ENCODE measurements at regions not wholly inside any gene's neighbourhood (a gene's known extent, or its start where the extent isn't known, plus 50 kb on each side); places are given as distances from the start of the nearest gene placed in this dataset.

DNA sequence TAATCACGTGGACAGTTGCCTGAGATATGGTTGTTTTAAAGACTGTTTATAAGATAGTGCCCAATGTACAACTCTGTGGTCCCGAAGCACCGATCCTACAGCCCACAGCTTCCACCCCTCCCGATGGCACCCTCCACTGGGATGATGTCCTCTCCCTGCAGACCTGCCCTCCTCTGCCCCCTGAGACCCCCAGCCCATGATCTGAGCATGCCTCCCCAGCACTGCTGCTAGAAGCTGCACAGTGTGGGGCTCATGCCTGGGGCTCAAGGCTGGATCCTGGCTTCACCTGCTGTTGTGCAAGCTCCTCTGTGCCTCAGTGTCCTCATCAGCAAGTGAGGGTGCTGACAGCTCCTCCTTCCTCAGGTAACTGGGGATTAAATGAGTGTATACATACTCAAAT, 254.7 kb upstream of the MKI67 start:
- in situ Hi-C loops (cut with HindIII; ENCODE audit: low pct_unique_long_range_greater_than_20kb, low sequenced_read_pairs) = no loop called here

DNA sequence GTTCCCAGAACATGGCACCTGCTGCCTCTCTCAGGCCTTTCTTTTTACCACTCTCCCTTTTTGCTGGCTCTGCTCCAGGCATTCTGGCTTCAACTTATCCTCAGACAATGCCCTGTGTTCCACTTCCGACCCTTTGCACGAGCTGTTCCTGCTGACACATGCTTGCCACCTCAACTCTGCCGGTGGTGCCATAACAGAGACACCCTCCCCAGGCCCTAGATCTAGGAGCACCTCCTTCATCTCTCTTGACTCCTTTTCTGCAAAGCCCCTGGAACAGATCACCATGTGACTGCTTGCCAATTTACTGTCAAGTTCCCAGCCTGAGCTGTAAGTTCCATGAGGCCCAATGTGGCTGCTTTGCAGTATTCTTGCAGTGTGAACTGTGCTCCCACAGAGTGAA, 256.0 kb upstream of the MKI67 start:
- in situ Hi-C loops (cut with HindIII; ENCODE audit: low pct_unique_long_range_greater_than_20kb, low sequenced_read_pairs) = no loop called here
- DNase-seq (ENCODE audit: low read depth, low spot score) = no peak

More for the DNA sequence above, 254.7 kb upstream of the MKI67 start:
- no peak for DNase-seq (ENCODE audit: low read depth, low spot score)

DNA sequence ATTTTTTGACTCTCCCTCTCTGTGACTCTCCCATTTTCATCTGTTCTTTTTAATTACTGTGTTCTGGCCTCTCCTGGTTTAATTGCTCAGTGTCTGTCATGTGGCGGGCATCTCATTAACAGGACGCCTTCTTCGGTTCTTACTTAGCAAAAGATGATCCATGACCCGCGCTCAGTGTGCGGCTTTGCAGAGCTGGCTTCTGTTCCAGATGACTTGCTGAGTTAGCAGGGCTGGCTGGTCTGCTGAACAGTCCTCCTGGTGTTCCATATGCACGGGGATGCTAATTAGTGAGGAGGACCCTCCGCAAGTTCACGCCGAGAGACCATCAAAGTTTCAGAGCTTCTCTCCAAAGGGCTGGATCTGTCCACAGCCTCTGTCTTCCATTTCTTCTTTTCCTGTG, 258.6 kb upstream of the MKI67 start:
- in situ Hi-C loops (cut with HindIII; ENCODE audit: low pct_unique_long_range_greater_than_20kb, low sequenced_read_pairs) = no loop called here

DNA sequence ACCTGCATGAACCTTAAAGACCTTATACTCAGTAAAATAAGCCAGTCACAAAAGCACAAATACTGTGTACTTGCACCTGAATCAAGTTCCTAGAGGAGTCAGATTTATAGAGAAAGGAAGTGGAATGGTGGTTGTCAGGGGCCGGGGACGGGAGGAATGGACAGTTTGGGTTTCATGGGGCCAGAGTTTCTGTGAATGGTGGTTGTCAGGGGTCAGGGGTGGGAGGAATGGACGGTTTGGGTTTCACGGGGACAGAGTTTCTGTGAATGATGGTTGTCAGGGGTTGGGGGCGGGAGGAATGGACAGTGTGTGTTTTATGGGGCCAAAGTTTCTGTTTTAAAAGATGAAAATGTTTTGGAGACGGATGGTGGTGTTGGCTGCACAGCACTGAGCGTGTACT, 260.0 kb upstream of the MKI67 start:
- no peak for DNase-seq (ENCODE audit: low read depth, low spot score)
- in situ Hi-C loops (cut with HindIII; ENCODE audit: low pct_unique_long_range_greater_than_20kb, low sequenced_read_pairs) = no loop called here

More for the DNA sequence above, 258.6 kb upstream of the MKI67 start:
- no peak for DNase-seq (ENCODE audit: low read depth, low spot score)

DNA sequence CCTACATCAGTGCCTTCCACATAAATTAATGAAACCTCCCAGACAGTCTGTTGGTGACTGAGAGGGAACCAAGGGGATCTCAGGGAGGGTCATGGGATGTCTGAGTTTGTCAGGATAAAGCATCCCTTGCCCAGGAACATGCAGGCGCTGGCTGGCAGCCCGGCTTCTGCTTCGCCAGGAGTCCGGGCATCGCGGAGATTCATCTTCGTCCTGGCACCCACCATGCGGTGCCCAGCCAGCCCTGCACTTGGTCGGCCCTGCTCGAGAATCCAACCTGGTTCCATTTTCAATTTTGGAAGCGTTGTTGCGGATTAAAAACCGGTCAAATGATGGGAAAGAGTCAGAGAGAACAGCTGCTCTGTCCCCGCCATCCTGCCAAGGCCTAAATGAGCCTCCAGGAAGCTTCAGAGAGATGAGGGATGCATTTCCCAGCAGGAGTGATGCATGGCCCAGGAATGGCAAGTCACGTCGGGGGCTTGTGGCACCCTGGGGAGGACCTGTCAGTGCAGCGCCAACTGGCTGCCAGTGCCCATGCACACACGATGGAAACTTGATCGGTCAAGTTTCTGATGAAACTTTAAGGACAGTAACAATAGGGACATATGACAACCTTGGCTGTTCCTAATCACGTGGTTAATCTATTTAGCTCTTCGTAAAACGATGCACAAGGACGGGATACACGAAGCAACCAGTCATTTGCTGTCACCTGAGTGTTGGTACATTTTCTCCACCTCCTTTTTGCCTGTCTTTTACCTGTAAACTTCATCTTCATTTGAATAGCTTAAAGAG, 260.8 kb upstream of the MKI67 start:
- in situ Hi-C loops (cut with HindIII; ENCODE audit: low pct_unique_long_range_greater_than_20kb, low sequenced_read_pairs) = no loop called here

DNA sequence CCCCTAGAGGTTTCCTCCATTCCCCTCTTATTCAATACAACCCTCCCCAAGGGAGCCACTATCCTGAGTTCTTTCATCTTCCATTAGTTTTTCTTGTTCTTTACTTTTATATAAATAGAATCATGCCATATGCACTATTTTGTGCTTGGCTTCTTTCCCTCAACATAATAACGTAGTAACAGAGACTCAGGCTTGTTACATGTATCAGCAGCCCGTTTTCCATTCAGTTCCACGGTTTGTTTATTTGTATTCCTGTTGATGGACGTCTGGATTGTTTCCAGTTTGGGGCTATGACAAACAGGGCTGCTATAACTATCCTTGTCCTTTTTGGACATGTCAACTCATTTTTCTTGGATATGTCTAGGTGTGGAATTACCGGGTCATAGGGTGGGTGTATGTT, 264.4 kb upstream of the MKI67 start:
- no peak for DNase-seq (ENCODE audit: low read depth, low spot score)
- in situ Hi-C loops (cut with HindIII; ENCODE audit: low pct_unique_long_range_greater_than_20kb, low sequenced_read_pairs) = no loop called here

More for the DNA sequence above, 260.8 kb upstream of the MKI67 start:
- DNase-seq (ENCODE audit: low read depth, low spot score) = no peak

DNA sequence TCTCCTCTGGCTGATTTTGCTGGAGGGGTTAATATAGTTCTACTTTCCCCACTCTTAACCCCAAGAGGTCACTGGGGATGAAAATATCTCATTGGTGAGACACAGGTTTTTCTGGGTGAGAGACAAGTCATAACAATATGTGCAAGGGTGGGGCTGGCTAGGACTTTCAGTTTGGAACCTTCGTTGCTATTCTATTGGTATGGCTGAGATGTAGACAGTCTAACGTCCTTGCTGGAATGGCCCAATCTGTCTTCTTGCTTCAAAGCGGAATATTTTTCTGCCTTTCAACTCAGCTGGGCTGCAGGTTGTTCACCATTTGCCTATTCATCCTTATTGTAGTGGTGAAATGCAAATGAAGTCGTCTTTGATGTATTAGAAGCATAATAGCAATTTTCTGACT, 267.3 kb upstream of the MKI67 start:
- in situ Hi-C loops (cut with HindIII; ENCODE audit: low pct_unique_long_range_greater_than_20kb, low sequenced_read_pairs) = no loop called here
- DNase-seq (ENCODE audit: low read depth, low spot score) = no peak

DNA sequence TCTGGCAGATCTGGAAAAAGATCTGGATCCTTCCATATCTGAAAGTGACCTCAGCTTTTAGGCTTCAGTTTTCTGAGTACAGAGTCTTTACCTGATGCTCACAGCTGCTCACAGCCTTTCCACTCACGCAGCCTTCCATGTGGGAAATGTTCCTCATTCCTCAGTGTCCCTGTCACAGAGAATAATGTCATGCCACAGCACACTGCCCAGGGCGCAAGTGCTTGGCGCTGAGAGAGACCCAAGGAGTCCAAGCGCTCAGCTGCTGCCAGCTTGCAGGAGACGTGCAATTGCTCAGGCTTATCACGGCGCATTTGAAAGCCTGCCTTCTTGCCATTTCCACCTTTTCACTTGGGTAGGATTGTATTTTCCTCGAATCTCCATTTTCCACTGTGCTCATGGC, 271.9 kb upstream of the MKI67 start:
- no peak for DNase-seq (ENCODE audit: low read depth, low spot score)
- in situ Hi-C loops (cut with HindIII; ENCODE audit: low pct_unique_long_range_greater_than_20kb, low sequenced_read_pairs) = no loop called here

DNA sequence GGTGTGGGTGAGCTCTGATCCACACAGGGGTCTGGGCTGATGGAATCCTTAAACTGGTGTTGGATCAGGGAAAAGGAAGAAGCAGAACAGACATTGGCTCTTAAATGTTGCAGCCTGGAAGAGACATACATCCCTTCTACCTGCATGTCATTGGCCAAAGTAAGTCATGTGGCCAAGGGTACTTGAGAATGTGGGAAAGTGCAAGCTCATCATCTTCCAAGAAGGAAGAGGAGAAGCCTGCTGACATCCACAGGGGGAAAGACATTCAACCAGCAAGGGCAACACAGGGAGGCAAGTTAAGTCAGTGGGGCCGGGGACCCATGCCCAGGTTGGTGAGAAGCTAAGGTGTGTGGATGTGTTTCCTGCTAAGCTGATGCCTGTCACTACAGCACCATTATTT, 272.8 kb upstream of the MKI67 start:
- no peak for DNase-seq (ENCODE audit: low read depth, low spot score)
- in situ Hi-C loops (cut with HindIII; ENCODE audit: low pct_unique_long_range_greater_than_20kb, low sequenced_read_pairs) = no loop called here

DNA sequence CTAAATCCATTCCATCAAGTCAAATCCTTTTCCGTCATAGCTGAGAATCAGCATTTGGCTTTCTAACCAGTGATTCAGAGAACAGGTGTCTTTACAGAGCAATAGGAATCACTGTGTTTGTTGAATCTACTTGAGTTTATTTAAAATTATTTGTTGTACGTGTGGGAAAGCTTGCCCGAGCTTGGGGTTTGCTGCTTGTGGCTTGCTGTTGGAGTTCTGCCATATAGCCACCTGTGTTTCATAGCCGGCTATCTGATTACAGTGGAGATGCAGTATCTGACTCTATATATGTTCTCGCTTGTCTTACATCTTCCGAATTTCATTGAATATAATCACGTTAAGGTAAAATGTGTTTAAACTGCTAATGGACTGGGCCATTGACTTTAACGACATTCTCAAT, 274.3 kb upstream of the MKI67 start:
- in situ Hi-C loops (cut with HindIII; ENCODE audit: low pct_unique_long_range_greater_than_20kb, low sequenced_read_pairs) = no loop called here
- no peak for DNase-seq (ENCODE audit: low read depth, low spot score)

DNA sequence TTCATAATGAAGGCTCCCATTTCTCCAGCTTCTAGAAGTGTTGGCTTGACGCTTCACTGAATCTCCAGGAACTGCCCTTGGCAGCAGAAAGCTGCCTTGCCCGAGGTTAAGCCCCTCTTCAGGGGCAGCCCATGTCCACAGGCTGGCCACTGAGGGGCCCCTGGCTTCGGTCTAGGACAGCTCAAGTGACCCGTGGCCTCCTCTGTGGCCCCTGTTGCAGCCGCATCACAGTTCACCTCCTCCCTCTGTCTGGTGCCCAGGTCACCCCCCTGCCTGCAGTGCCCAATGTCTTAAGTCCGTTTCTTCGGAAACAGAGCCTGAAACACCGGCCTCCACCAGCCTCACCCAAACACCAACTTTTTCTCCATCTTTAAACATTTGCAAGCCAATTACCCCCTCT, 279.2 kb upstream of the MKI67 start:
- no peak for DNase-seq (ENCODE audit: low read depth, low spot score)
- in situ Hi-C loops (cut with HindIII; ENCODE audit: low pct_unique_long_range_greater_than_20kb, low sequenced_read_pairs) = no loop called here

DNA sequence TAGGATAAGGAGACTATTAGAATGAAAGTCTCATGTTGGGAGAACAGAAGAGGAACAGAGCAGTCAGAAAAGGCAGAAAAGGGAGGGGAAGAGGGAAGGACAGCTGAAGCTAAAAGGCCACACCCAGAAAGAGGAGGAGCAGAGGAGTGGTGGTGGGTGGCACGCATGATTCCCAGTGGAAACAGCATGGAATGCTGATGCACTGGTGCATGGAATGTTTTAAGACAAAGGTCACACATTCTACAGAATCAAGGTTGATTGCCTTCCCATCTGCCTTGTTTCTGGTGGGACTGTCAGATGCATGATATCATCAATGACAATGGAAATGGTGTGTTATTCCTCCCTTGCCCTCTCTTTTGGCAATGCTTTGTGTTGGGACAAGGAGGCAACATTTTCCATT, 285.4 kb upstream of the MKI67 start:
- in situ Hi-C loops (cut with HindIII; ENCODE audit: low pct_unique_long_range_greater_than_20kb, low sequenced_read_pairs) = no loop called here
- DNase-seq (ENCODE audit: low read depth, low spot score) = no peak

DNA sequence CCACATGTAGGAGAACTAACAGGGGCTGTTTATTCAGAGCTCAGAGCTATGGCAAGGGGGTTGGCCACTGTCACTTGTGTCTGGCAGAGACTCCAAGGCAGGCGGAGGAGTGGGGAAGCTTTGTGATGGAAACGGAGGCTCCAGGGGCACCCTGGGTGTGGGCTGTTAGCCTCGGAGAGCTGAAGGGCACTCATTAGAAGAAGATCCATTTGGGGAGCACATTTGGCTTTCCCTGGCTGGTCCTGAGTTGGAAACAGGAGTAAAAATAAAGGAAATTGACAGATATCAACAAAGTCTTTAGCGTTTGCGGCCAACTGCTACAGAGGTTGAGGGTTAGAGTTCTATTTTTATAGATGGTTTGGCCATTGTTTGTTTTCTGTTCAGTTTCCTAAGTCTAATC, 288.3 kb upstream of the MKI67 start:
- no peak for DNase-seq (ENCODE audit: low read depth, low spot score)
- in situ Hi-C loops (cut with HindIII; ENCODE audit: low pct_unique_long_range_greater_than_20kb, low sequenced_read_pairs) = no loop called here

DNA sequence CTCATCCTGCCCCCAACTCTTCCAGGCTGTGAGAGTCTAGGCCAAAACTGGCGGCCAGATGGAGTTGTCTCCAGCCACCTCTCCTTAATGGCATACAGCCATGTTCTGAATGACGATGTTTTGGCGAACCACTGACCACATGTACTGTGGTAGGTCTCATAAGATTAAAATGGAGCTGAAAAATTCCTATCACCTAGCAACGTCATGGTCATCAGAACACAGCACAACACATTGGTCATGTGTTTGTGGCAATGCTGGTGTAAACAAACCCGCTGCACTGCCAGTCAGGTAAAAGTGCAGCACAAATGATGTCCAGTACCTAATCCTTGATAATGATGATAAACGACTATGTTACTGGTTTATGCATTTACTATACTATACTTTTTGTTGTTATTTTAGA, 290.0 kb upstream of the MKI67 start:
- DNase-seq (ENCODE audit: low read depth, low spot score) = no peak
- in situ Hi-C loops (cut with HindIII; ENCODE audit: low pct_unique_long_range_greater_than_20kb, low sequenced_read_pairs) = no loop called here

DNA sequence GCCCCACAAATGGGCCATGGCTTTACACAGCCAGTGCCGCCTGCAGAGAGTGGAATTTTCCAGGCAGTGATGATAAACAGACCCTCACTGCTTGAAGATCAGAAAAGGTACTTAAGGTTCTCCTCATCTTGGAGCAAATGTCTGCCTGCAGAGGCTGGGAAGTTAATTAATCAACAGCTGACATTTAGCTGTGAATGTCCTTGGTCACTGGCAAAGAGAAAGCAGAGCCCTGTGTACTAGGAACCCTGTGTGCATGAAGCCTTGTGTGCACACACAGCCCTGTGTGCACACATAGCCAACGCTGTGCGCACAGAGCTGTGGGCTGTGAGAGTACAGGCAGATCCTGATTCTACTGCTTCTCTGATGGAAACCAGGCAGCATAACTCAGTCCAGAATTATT, 291.6 kb upstream of the MKI67 start:
- no peak for DNase-seq (ENCODE audit: low read depth, low spot score)
- in situ Hi-C loops (cut with HindIII; ENCODE audit: low pct_unique_long_range_greater_than_20kb, low sequenced_read_pairs) = no loop called here

DNA sequence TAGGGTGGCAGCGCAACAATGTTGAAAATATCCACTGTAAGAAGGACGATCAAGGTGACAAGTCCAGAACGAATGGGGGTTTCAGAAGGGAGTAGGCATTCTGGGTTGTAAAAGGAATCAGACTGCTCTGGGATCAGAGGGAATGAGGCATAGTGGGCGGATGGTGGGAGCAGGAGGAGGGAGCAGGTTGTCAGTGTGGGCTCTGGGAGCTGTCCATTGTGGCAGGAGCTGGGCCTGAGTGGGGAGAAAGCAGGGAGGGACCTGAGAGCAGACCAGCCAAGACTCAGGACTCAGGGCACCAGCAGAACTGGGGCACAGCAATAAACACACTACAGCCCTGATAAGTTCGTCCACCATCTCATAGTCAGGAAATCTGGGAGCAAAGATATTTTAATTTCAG, 292.6 kb upstream of the MKI67 start:
- in situ Hi-C loops (cut with HindIII; ENCODE audit: low pct_unique_long_range_greater_than_20kb, low sequenced_read_pairs) = no loop called here
- DNase-seq (ENCODE audit: low read depth, low spot score) = no peak

DNA sequence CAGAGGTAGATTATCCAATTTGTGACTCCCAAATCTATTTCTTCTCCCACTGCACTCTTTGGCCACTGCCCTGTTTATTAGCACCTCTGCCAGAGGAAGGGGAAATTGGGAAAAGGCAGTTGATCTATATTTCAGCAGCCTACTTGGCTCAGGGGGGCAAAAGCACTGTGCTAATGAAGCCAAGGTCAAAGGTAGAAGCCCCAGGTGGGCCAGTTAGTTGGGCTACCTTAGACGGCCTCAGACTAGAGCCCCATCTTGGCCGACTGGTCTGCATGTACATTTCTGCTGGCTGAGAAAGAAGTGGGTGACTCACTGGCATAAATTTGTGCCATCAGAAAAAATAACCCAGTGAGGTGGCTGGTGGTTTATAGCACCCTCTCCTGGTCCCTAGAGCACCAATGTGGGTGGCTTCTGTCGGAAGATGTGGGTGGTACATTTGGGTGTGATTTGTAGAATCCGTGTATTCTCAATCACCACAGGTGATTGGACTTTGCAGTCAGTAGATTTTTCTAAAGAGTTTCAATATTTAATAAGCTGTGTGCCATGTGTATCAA, 293.3 kb upstream of the MKI67 start:
- in situ Hi-C loops (cut with HindIII; ENCODE audit: low pct_unique_long_range_greater_than_20kb, low sequenced_read_pairs) = no loop called here
- DNase-seq (ENCODE audit: low read depth, low spot score) = no peak

DNA sequence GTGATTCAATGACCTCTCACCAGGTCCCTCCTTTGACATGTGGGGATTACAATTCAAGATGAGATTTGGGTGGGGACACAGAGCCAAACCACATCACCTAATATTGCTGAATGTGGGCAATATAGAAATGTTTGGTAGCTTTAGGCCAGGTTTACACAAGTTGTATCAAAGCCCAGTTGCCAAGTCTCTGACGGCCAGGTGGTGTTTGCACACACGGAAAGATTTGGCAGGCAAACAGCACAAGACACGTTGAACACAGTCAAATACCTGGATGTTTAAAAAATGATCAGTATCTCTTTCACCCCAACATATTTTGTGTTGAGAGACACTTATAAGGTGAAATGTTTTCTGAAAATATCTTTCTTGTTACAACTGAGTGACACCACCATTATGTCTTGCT, 294.4 kb upstream of the MKI67 start:
- DNase-seq (ENCODE audit: low read depth, low spot score) = no peak
- in situ Hi-C loops (cut with HindIII; ENCODE audit: low pct_unique_long_range_greater_than_20kb, low sequenced_read_pairs) = no loop called here

DNA sequence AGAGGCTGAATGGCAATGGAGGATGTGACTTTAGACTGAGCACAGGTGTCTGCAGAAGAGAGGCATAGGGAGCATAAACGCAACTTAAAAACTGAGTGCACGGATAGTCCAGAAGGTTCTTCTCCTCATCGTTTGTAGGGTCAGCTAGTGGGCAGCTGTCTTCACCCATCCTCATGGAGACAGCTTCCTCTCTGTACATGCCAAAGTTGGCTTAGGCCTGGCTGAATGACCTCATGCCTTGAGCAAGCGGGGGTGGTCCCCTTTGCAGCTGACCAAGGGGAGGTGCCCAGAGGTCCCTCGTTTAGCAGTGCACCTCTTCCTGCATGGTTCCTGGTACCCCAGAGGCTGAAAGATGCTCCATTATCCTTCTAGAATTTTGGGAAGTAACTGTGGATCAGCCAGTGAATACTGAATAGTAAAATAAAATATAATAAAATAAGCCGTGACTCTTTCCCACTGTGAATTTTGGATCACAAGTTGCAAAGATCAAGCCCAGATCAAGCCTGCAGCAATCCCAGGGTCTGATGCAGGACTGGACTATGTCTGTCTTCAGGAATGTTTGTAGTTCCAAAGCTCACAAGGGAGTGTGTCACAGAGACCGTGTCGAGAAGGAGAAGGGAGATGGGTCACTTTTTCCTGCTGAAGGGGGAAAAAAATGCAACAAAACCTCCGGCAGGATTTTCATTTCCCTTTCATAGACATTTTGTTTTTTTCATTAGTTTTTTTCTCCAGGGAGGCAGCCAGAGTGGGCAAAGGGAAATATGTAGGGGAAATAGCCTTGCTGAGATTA, 295.3 kb upstream of the MKI67 start:
- in situ Hi-C loops (cut with HindIII; ENCODE audit: low pct_unique_long_range_greater_than_20kb, low sequenced_read_pairs) = no loop called here
- no peak for DNase-seq (ENCODE audit: low read depth, low spot score)

Measured in SK-MEL-5 (cell line).